ENCODE measurements at regions not wholly inside any gene's neighbourhood (a gene's known extent, or its start where the extent isn't known, plus 50 kb on each side); places are given as distances from the start of the nearest gene placed in this dataset.

DNA sequence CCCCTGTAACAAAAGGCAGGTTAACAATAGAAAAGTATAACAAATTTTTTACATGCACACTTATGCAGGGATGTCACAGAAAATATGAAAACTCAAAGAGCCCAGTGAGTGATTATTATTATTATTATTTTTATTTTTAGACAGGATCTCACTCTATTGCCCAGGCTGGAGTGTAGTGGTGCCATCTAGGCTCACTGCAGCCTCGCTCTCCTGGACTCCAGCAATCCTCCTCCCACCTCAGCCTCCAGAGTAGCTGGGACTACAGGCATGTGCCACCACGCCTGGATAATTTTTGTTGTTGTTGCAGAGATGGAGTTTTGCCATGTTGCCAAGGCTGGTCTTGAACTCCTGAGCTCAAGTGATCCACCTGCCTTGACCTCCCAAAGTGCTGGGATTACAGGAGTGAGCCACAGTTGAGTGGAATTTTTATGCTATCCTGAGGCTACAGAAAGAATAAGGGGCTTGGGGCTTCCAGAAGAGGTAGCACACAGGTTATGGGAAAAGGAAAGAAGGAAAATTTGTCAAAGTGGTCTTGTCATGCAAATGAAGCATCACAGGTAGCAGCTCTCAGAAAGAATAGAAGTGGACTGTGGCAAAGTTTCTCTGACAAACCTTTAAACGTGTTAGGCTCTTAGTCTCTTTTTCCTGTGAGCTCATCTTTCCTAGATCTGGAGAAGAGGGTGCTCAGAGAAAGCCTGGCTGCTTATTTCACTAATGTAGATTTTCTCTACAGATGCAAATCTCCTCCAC, 87.7 kb upstream of the LSM14A start:
- no peak for TF ChIP-seq SIN3A (IDR thresholded peaks at IDR 0.05; ENCODE audit: borderline replicate concordance, insufficient read depth, low read length)
- no peak for TF ChIP-seq FOXP2 (optimal IDR thresholded peaks at IDR 0.05; ENCODE audit: borderline replicate concordance, extremely low read depth, extremely low read length, insufficient read depth)
- TF ChIP-seq, protein P1, sequence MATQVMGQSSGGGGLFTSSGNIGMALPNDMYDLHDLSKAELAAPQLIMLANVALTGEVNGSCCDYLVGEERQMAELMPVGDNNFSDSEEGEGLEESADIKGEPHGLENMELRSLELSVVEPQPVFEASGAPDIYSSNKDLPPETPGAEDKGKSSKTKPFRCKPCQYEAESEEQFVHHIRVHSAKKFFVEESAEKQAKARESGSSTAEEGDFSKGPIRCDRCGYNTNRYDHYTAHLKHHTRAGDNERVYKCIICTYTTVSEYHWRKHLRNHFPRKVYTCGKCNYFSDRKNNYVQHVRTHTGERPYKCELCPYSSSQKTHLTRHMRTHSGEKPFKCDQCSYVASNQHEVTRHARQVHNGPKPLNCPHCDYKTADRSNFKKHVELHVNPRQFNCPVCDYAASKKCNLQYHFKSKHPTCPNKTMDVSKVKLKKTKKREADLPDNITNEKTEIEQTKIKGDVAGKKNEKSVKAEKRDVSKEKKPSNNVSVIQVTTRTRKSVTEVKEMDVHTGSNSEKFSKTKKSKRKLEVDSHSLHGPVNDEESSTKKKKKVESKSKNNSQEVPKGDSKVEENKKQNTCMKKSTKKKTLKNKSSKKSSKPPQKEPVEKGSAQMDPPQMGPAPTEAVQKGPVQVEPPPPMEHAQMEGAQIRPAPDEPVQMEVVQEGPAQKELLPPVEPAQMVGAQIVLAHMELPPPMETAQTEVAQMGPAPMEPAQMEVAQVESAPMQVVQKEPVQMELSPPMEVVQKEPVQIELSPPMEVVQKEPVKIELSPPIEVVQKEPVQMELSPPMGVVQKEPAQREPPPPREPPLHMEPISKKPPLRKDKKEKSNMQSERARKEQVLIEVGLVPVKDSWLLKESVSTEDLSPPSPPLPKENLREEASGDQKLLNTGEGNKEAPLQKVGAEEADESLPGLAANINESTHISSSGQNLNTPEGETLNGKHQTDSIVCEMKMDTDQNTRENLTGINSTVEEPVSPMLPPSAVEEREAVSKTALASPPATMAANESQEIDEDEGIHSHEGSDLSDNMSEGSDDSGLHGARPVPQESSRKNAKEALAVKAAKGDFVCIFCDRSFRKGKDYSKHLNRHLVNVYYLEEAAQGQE (IDR thresholded peaks at IDR 0.05; ENCODE audit: insufficient read depth in 1 of 2, low read depth in 2 of 2, low read length in 2 of 2), result no peak
- no peak for TF ChIP-seq POLR2AphosphoS5 (IDR thresholded peaks at IDR 0.05; ENCODE audit: low read depth, low read length)
- TF ChIP-seq TAF1 (IDR thresholded peaks at IDR 0.05; ENCODE audit: borderline replicate concordance, insufficient read depth, low read length), result no peak

DNA sequence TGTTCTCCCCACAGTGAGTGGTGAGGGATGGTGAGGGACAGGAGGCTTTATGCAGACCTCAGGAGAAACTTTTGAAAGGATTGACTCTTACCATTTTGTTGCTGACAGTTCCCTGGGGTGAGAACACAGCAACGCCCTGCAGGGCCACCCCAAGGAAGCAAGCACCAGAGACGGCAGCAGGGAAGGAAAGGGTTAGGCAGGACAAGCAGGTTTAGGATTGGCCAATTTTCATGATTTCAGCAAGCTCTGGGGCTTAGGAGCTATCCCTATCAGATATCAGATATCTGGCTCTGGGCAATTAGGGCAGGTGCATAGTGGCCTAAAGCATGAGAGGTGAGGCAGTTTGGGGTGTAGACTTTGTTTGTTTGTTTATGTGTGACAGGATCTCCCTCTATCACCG, 87.0 kb upstream of the LSM14A start:
- no peak for TF ChIP-seq SIN3A (IDR thresholded peaks at IDR 0.05; ENCODE audit: borderline replicate concordance, insufficient read depth, low read length)
- no peak for TF ChIP-seq TAF1 (IDR thresholded peaks at IDR 0.05; ENCODE audit: borderline replicate concordance, insufficient read depth, low read length)

DNA sequence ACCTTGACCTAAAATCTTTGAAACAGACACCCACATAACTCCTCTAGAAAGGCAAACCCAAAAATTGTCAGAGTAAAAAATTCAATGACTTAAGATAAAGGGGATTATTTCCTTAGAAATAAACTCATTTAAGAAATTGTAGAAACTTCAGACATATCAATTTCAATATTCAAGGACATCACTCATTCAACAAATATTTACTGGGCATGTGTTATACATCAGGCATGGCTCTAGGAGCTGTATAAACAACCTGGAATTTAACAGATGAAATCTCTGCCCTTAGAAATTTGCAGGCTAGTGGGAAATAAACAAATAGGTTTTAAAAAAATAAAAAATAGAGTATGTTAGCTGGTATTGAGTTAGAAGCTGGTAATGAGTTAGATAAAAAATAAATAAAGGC, 84.0 kb upstream of the LSM14A start:
- TF ChIP-seq, protein P1 (IDR thresholded peaks at IDR 0.05; ENCODE audit: insufficient read depth in 1 of 2, low read depth in 2 of 2, low read length in 2 of 2), result no peak
- TF ChIP-seq TAF1 (IDR thresholded peaks at IDR 0.05; ENCODE audit: borderline replicate concordance, insufficient read depth, low read length) (no peak), FOXP2 (optimal IDR thresholded peaks at IDR 0.05; ENCODE audit: borderline replicate concordance, extremely low read depth, extremely low read length, insufficient read depth) (no peak), SIN3A (IDR thresholded peaks at IDR 0.05; ENCODE audit: borderline replicate concordance, insufficient read depth, low read length) (no peak), POLR2AphosphoS5 (IDR thresholded peaks at IDR 0.05; ENCODE audit: low read depth, low read length) (no peak)

DNA sequence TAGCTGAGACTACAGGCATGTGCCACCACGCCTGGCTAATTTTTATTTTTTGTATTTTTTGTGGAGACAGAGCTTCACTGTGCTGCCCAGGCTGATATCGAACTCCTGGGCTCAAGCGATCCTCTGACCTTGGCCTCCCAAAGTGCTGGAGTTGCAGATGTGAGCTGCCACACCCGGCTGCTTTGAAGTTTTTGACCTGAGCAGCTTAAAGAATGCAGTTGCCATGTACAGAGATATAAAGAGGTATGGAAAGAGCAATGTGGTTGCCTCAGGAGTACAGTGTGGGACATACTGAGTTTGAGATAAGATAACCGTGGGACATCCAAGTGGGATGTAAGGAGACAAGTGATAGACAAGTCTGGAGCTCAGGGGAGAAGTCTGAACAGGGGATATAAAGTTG, 82.7 kb upstream of the LSM14A start:
- TF ChIP-seq SIN3A (IDR thresholded peaks at IDR 0.05; ENCODE audit: borderline replicate concordance, insufficient read depth, low read length) (no peak), TAF1 (IDR thresholded peaks at IDR 0.05; ENCODE audit: borderline replicate concordance, insufficient read depth, low read length) (no peak), FOXP2 (optimal IDR thresholded peaks at IDR 0.05; ENCODE audit: borderline replicate concordance, extremely low read depth, extremely low read length, insufficient read depth) (no peak), POLR2AphosphoS5 (IDR thresholded peaks at IDR 0.05; ENCODE audit: low read depth, low read length) (no peak)
- TF ChIP-seq, protein P1 (IDR thresholded peaks at IDR 0.05; ENCODE audit: insufficient read depth in 1 of 2, low read depth in 2 of 2, low read length in 2 of 2), result no peak

DNA sequence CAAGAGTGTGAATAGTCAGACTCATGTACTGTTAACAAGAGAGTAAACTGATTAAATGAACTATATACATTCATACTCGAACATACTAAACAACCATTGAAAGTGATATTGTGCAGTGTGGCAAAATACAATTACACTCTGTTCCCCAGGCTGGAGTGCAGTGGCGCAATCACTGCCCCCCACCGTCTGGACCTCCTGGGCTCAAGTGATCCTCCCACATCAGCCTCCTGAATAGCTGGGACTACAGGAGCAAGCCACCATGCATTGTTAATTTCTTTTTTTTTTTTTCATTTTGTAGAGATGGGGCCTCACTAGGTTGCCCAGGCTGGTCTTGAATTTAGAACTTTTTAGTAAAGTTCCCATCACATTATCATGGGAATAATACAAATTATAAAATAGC, 77.3 kb upstream of the LSM14A start:
- TF ChIP-seq SIN3A (IDR thresholded peaks at IDR 0.05; ENCODE audit: borderline replicate concordance, insufficient read depth, low read length) (no peak), FOXP2 (optimal IDR thresholded peaks at IDR 0.05; ENCODE audit: borderline replicate concordance, extremely low read depth, extremely low read length, insufficient read depth) (no peak), POLR2AphosphoS5 (IDR thresholded peaks at IDR 0.05; ENCODE audit: low read depth, low read length) (no peak), TAF1 (IDR thresholded peaks at IDR 0.05; ENCODE audit: borderline replicate concordance, insufficient read depth, low read length) (no peak)
- TF ChIP-seq, protein P1 (IDR thresholded peaks at IDR 0.05; ENCODE audit: insufficient read depth in 1 of 2, low read depth in 2 of 2, low read length in 2 of 2), result no peak
